H1 (cell line): ENCODE measurements at regions not wholly inside any gene's neighbourhood (a gene's known extent, or its start where the extent isn't known, plus 50 kb on each side); places are given as distances from the start of the nearest gene placed in this dataset.

Experiments
- CTCF ChIA-PET: fragments of 300-600 bp; sonication (Branson Sonifier 250); formaldehyde crosslinking; loops from one replicate; lab custom pipeline; 2021; ENCODE audit not compliant: partially characterized antibody; lab: Charles Lee
- POLR2A ChIA-PET: fragments of 300-600 bp; sonication (Branson Sonifier 250); formaldehyde crosslinking; loops from one replicate; lab custom pipeline; 2021; ENCODE audit warnings: inconsistent platforms; ENCODE audit not compliant: partially characterized antibody; lab: Charles Lee
- DNase-seq, 2 experiments: peaks; one replicate each; pipeline versions ENCODE4 v3.0.0 to v3.0.0-alpha.2; 2010 to 2022; ENCODE audit warnings: low spot score in 2 of 2, low read depth in 1 of 2, mixed read lengths in 1 of 2
- FAIRE-seq: peaks from 2 replicates; lab custom pipeline; 2011; peaks lifted over from hg19 to GRCh38; lab: Jason Lieb, UNC
- H2AFZ ChIP-seq: 2 replicates; pipeline ENCODE4 v1.8.1; 2012; ENCODE audit warnings: low read length, inconsistent platforms
- H2AK5ac ChIP-seq: 2 replicates; pipeline ENCODE4 v1.6.1; 2013; ENCODE audit warnings: low read depth, low read length
- H2BK120ac ChIP-seq: replicated peaks from 2 replicates; pipeline ENCODE3; 2013; ENCODE audit warnings: low read depth, low read length, inconsistent platforms
- H2BK12ac ChIP-seq: 2 replicates; pipeline ENCODE4 v1.6.1; 2013; ENCODE audit warnings: low read depth, low read length
- H2BK15ac ChIP-seq: 2 replicates; pipeline ENCODE4 v1.6.1; 2013; ENCODE audit warnings: low read length
- H2BK20ac ChIP-seq: 2 replicates; pipeline ENCODE4 v1.6.1; 2013; ENCODE audit warnings: low read length
- H2BK5ac ChIP-seq: 2 replicates; pipeline ENCODE4 v1.6.1; 2013; ENCODE audit warnings: low read depth, low read length
- H3K14ac ChIP-seq: 2 replicates; pipeline ENCODE4 v1.6.1; 2013; ENCODE audit warnings: inconsistent platforms; ENCODE audit not compliant: insufficient read length
- H3K18ac ChIP-seq: 2 replicates; pipeline ENCODE4 v1.6.1; 2013; ENCODE audit warnings: low read length; ENCODE audit errors: extremely low read depth
- H3K23ac ChIP-seq: 2 replicates; pipeline ENCODE4 v1.6.1; 2013; ENCODE audit warnings: inconsistent platforms; ENCODE audit not compliant: insufficient read length
- H3K23me2 ChIP-seq: 2 replicates; pipeline ENCODE4 v1.6.1; 2013; ENCODE audit warnings: low read depth, low read length
- H3K27ac ChIP-seq: 2 replicates; pipeline ENCODE4 v1.6.1; 2011; ENCODE audit warnings: low read depth, low read length, inconsistent platforms
- H3K27me3 ChIP-seq, 4 experiments: replicated peaks in 1 of 4; 1 replicate in 1 of 4; 2 replicates in 3 of 4; pipeline versions ENCODE4 v1.6.1 to v1.8.1; 2011 to 2013; ENCODE audit warnings: low read length in 3 of 4, mild to moderate bottlenecking in 3 of 4, inconsistent platforms in 2 of 4, mixed read lengths in 2 of 4, moderate library complexity in 1 of 4; ENCODE audit not compliant: control insufficient read depth in 3 of 4, insufficient read depth in 3 of 4; ENCODE audit errors: extremely low read depth in 1 of 4
- H3K36me3 ChIP-seq, 4 experiments: 2 replicates each; pipeline versions ENCODE4 v1.6.1 to v1.8.1; 2011 to 2013; ENCODE audit warnings: mild to moderate bottlenecking in 4 of 4, low read length in 3 of 4, moderate library complexity in 2 of 4, control low read depth in 1 of 4, inconsistent platforms in 1 of 4; ENCODE audit not compliant: insufficient read depth in 4 of 4, control insufficient read depth in 2 of 4
- H3K4ac ChIP-seq: replicated peaks from 2 replicates; pipeline ENCODE3; 2013; ENCODE audit warnings: low read length, low read depth, mixed read lengths, inconsistent platforms; ENCODE audit not compliant: insufficient read length
- H3K4me1 ChIP-seq, 4 experiments: replicated peaks in 1 of 4; 1 replicate in 1 of 4; 2 replicates in 3 of 4; pipeline versions ENCODE4 v1.6.1 to v1.8.1; 2011 to 2013; ENCODE audit warnings: low read length in 3 of 4, inconsistent platforms in 2 of 4, mixed read lengths in 1 of 4; ENCODE audit not compliant: insufficient read depth in 4 of 4, control insufficient read depth in 3 of 4
- H3K4me2 ChIP-seq, 2 experiments: 2 replicates each; pipeline versions ENCODE4 v1.6.1 to v1.8.1; 2011 to 2013; ENCODE audit warnings: low read depth in 2 of 2, low read length in 2 of 2, control low read depth in 1 of 2, inconsistent platforms in 1 of 2, mild to moderate bottlenecking in 1 of 2; ENCODE audit not compliant: insufficient read depth in 1 of 2
- H3K4me3 ChIP-seq, 4 experiments: fragments of 200-600, 300-600 bp in 1 of 4; sonication (generic), shearing (Covaris generic), sonication (Bioruptor Twin) in 1 of 4; 2 replicates each; pipeline versions ENCODE4 v1.5.1 to v1.8.1; 2011 to 2016; ENCODE audit warnings: low read length in 4 of 4, low read depth in 3 of 4, control low read depth in 2 of 4, inconsistent platforms in 2 of 4, mild to moderate bottlenecking in 2 of 4, mixed read lengths in 1 of 4, moderate library complexity in 1 of 4; ENCODE audit not compliant: insufficient read depth in 2 of 4; ENCODE audit errors: extremely low read depth in 1 of 4
- H3K56ac ChIP-seq: replicated peaks from 2 replicates; pipeline ENCODE3; 2013; ENCODE audit warnings: low read depth, mild to moderate bottlenecking, mixed read lengths, low read length, inconsistent platforms; ENCODE audit not compliant: insufficient read length
- H3K79me1 ChIP-seq: 2 replicates; pipeline ENCODE4 v1.6.1; 2013; ENCODE audit warnings: low read depth, low read length, control low read depth
- H3K79me2 ChIP-seq, 2 experiments: 2 replicates each; pipeline versions ENCODE4 v1.6.1 to v1.8.1; 2012 to 2013; ENCODE audit warnings: low read length in 2 of 2, mild to moderate bottlenecking in 2 of 2, inconsistent platforms in 1 of 2; ENCODE audit not compliant: insufficient read depth in 2 of 2, control insufficient read depth in 1 of 2
- H3K9ac ChIP-seq, 4 experiments: replicated peaks in 1 of 4; 1 replicate in 1 of 4; 2 replicates in 3 of 4; pipeline versions ENCODE4 v1.6.1 to v1.8.1; 2011 to 2013; ENCODE audit warnings: low read depth in 3 of 4, low read length in 3 of 4, control low read depth in 2 of 4, mild to moderate bottlenecking in 2 of 4, moderate library complexity in 2 of 4, inconsistent platforms in 1 of 4; ENCODE audit errors: extremely low read depth in 1 of 4
- H3K9me3 ChIP-seq, 2 experiments: 2 replicates each; pipeline versions ENCODE4 v1.6.1 to v1.8.1; 2012 to 2013; ENCODE audit warnings: mild to moderate bottlenecking in 2 of 2, moderate library complexity in 2 of 2, control low read depth in 1 of 2, inconsistent platforms in 1 of 2, low read depth in 1 of 2, low read length in 1 of 2, mixed read lengths in 1 of 2; ENCODE audit not compliant: insufficient read depth in 2 of 2
- H4K20me1 ChIP-seq, 2 experiments: replicated peaks in 1 of 2; 2 replicates each; pipeline versions ENCODE3 to v1.8.1; 2011 to 2013; ENCODE audit warnings: inconsistent platforms in 2 of 2, low read length in 2 of 2, mild to moderate bottlenecking in 1 of 2; ENCODE audit not compliant: insufficient read depth in 2 of 2, control insufficient read depth in 1 of 2
- H4K5ac ChIP-seq: 2 replicates; pipeline ENCODE4 v1.6.1; 2013; ENCODE audit warnings: low read length, low read depth, mixed read lengths, inconsistent platforms; ENCODE audit not compliant: insufficient read length
- H4K8ac ChIP-seq: 2 replicates; pipeline ENCODE4 v1.8.0; 2013; ENCODE audit warnings: mild to moderate bottlenecking, moderate library complexity, low read length, inconsistent platforms; ENCODE audit not compliant: insufficient read depth; ENCODE audit errors: extremely low read depth
- H4K91ac ChIP-seq: replicated peaks from 2 replicates; pipeline ENCODE3; 2013; ENCODE audit warnings: low read length, mixed read lengths, inconsistent platforms; ENCODE audit not compliant: insufficient read length
- GTF2F1 ChIP-seq: IDR thresholded peaks from 2 replicates; pipeline ENCODE4 v1.6.1; 2012; ENCODE audit warnings: low read depth, low read length, improper control_type of control experiment, borderline replicate concordance
- KDM5A ChIP-seq: fragments of 200-600 bp; IDR thresholded peaks from 2 replicates; pipeline ENCODE4 v1.7.1; 2012; ENCODE audit warnings: mild to moderate bottlenecking, low read length, inconsistent platforms, mixed read lengths
- PHF8 ChIP-seq: fragments of 200-600 bp; sonication (generic); conservative IDR thresholded peaks from 2 replicates; pipeline ENCODE4 v1.7.1; 2012; ENCODE audit warnings: low read depth, mild to moderate bottlenecking, inconsistent platforms, low read length, moderate library complexity
- RNF2 ChIP-seq: fragments of 200-900, 300-1000 bp; sonication (generic); IDR thresholded peaks from 2 replicates; pipeline ENCODE4 v1.7.1; 2016; ENCODE audit warnings: borderline replicate concordance, low read depth, mild to moderate bottlenecking, antibody characterized with exemption, low read length; ENCODE audit not compliant: poor library complexity, severe bottlenecking; ENCODE audit errors: missing control alignments
- RXRA ChIP-seq: IDR thresholded peaks from 2 replicates; pipeline ENCODE4 v1.6.1; 2011; ENCODE audit warnings: low read depth, mild to moderate bottlenecking, low read length, moderate library complexity; ENCODE audit not compliant: insufficient read depth
- SIRT6 ChIP-seq: IDR thresholded peaks from one replicate; pipeline ENCODE4 v1.7.1; 2012; ENCODE audit warnings: low read length, inconsistent platforms
- ZNF274 ChIP-seq: IDR thresholded peaks from 2 replicates; pipeline ENCODE4 v1.7.0; 2012; ENCODE audit warnings: low read length, borderline replicate concordance; ENCODE audit errors: extremely low read depth
- WGBS, 2 experiments: shearing (Covaris generic) in 1 of 2; methylation state at CpG; one replicate each; pipeline versions ENCODE4 v1.1.6 to v1.1.7; 2013 to 2015; ENCODE audit warnings: low lambda C conversion rate in 2 of 2, mixed read lengths in 2 of 2, inconsistent platforms in 1 of 2, low coverage in 1 of 2, missing lambda C conversion rate in 1 of 2; ENCODE audit not compliant: insufficient replicate concordance in 2 of 2, insufficient coverage in 1 of 2, insufficient read length in 1 of 2; ENCODE audit errors: extremely low coverage in 1 of 2, missing lambda C conversion rate in 1 of 2; 5-methylcytosine and 5-hydroxymethylcytosine counted together
- TF ChIP-seq, protein P1 (sequence below), 3 experiments: IDR thresholded peaks; 1 replicate in 2 of 3; 2 replicates in 1 of 3; pipeline versions ENCODE4 v1.5.1 to v1.6.1; 2011; ENCODE audit warnings: low read length in 3 of 3, mild to moderate bottlenecking in 3 of 3, inconsistent platforms in 2 of 3, low read depth in 1 of 3, moderate library complexity in 1 of 3; ENCODE audit not compliant: insufficient read depth in 1 of 3; ENCODE audit errors: control extremely low read depth in 1 of 3

DNA sequence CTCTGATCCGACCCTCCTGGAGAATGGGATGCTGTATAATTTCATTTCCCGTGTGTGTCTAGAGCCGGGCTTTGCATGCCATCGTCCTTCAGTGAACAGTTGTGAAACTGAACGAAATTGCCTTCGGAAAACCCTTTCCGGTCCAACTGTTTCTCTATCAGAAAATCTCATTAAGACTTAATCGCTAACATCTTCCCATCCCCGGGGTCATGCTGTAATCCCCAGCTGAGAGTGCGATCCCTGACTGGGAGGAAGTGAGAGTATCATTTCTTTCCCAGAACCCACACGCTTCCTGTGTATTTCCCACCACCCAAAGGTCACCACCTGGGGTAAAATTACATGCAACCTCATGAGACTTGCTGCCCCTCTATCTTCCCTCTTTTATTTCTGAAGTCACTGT is 75.6 kb upstream of the RBFOX1 start:
- ChIA-PET POLR2A (no interaction called here), CTCF (interaction anchor here (1.0 to 1.2 kb wide), 2 partner anchors 11 to 930 kb away, joined by 3 to 4 read pairs; no protein-coding TSS in a partner anchor)
- Histone ChIP-seq H4K91ac (no peak overlapping the region), H4K8ac (no peak overlapping the region), H2BK12ac (no peak overlapping the region), H3K27ac (no peak overlapping the region), H2BK20ac (no peak overlapping the region), H3K4me1 (no peaks in the 10 kb centered on the region), H3K18ac (no peak overlapping the region), H3K79me1 (no peaks in the 10 kb centered on the region), H3K14ac (no peak overlapping the region), H3K36me3 (no peaks in the 10 kb centered on the region), H4K5ac (no peak overlapping the region), H3K23ac (no peak overlapping the region), H3K27me3 (no peaks in the 10 kb centered on the region), H2BK15ac (no peak overlapping the region), H3K79me2 (no peaks in the 10 kb centered on the region), H3K56ac (no peak overlapping the region), H2BK120ac (no peak overlapping the region), H2AK5ac (no peak overlapping the region), H3K9me3 (no peaks in the 10 kb centered on the region), H2BK5ac (no peak overlapping the region), H3K4ac (no peak overlapping the region), H4K20me1 (no peaks in the 10 kb centered on the region), H3K23me2 (no peaks in the 10 kb centered on the region), H3K4me3 (no peak overlapping the region), H3K4me2 (no peak overlapping the region), H3K9ac (no peak overlapping the region), H2AFZ (no peak overlapping the region)
- no peak for DNase-seq
- FAIRE-seq: no peak
- WGBS, 2 experiments: 98% methylated on average over 11 of the region's 11 CpGs; no CpG with 5 or more reads in 1 of the 2 experiments
- no peak for TF ChIP-seq RXRA
- no peak for TF ChIP-seq GTF2F1
- TF ChIP-seq PHF8: no peak
- TF ChIP-seq, protein P1, sequence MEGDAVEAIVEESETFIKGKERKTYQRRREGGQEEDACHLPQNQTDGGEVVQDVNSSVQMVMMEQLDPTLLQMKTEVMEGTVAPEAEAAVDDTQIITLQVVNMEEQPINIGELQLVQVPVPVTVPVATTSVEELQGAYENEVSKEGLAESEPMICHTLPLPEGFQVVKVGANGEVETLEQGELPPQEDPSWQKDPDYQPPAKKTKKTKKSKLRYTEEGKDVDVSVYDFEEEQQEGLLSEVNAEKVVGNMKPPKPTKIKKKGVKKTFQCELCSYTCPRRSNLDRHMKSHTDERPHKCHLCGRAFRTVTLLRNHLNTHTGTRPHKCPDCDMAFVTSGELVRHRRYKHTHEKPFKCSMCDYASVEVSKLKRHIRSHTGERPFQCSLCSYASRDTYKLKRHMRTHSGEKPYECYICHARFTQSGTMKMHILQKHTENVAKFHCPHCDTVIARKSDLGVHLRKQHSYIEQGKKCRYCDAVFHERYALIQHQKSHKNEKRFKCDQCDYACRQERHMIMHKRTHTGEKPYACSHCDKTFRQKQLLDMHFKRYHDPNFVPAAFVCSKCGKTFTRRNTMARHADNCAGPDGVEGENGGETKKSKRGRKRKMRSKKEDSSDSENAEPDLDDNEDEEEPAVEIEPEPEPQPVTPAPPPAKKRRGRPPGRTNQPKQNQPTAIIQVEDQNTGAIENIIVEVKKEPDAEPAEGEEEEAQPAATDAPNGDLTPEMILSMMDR (IDR thresholded peaks at IDR 0.05; ENCODE audit: control extremely low read depth in 1 of 3, insufficient read depth in 1 of 3, low read depth in 1 of 3, low read length in 3 of 3): no peak
- TF ChIP-seq SIRT6: no peak
- no peak for TF ChIP-seq ZNF274
- TF ChIP-seq RNF2: no peak
- TF ChIP-seq KDM5A: no peak
